Common myeloid progenitor, CD34-positive (primary cell): ENCODE measurements at regions not wholly inside any gene's neighbourhood (a gene's known extent, or its start where the extent isn't known, plus 50 kb on each side); places are given as distances from the start of the nearest gene placed in this dataset.
"Not testable (repeated sequence)": the region's sequence is repeated elsewhere in the genome, so short reads cannot be mapped to it uniquely, and the experiment has no call there.

ENCODE experiments used
- CTCF ChIA-PET: fragments of 350-600 bp; sonication (Branson Sonifier 250); formaldehyde crosslinking; loops from one replicate; lab custom pipeline; 2021; ENCODE audit warnings: antibody characterized with exemption; lab: Charles Lee
- POLR2A ChIA-PET: fragments of 350-600 bp; sonication (Branson Sonifier 250); formaldehyde crosslinking; loops from one replicate; lab custom pipeline; 2021; ENCODE audit warnings: antibody characterized with exemption; lab: Charles Lee
- DNase-seq, 3 donors: peaks; one replicate each; pipeline versions ENCODE4 v3.0.0 to v3.0.0-alpha.2; 2013
- H3K27ac ChIP-seq, 2 experiments: 1 replicate in 1 of 2; 2 replicates in 1 of 2; pipeline ENCODE4 v1.7.0; 2013; ENCODE audit warnings: inconsistent platforms in 2 of 2, low read length in 2 of 2, mild to moderate bottlenecking in 2 of 2, low read depth in 1 of 2, moderate library complexity in 1 of 2; ENCODE audit not compliant: severe bottlenecking in 2 of 2, insufficient read depth in 1 of 2, poor library complexity in 1 of 2
- H3K27me3 ChIP-seq, 5 experiments: replicated peaks in 2 of 5; 1 replicate in 3 of 5; 2 replicates in 2 of 5; pipeline versions ENCODE4 v1.6.1 to v1.7.0; 2013; ENCODE audit warnings: low read length in 4 of 5, mild to moderate bottlenecking in 2 of 5, moderate library complexity in 2 of 5, inconsistent platforms in 1 of 5; ENCODE audit not compliant: insufficient read depth in 5 of 5, control insufficient read depth in 4 of 5
- H3K36me3 ChIP-seq, 4 experiments: 1 replicate in 2 of 4; 2 replicates in 2 of 4; pipeline versions ENCODE4 v1.6.1 to v1.7.0; 2013; ENCODE audit warnings: low read length in 3 of 4, control low read depth in 1 of 4, mild to moderate bottlenecking in 1 of 4; ENCODE audit not compliant: control insufficient read depth in 4 of 4, insufficient read depth in 4 of 4
- H3K4me1 ChIP-seq, 4 experiments: 1 replicate in 3 of 4; 2 replicates in 1 of 4; pipeline versions ENCODE4 v1.6.1 to v1.7.1; 2013; ENCODE audit warnings: low read length in 3 of 4, mild to moderate bottlenecking in 3 of 4, control low read depth in 1 of 4, inconsistent platforms in 1 of 4, moderate library complexity in 1 of 4; ENCODE audit not compliant: control insufficient read depth in 4 of 4, insufficient read depth in 4 of 4; ENCODE audit errors: control extremely low read depth in 1 of 4
- H3K4me3 ChIP-seq, 7 experiments: 1 replicate in 4 of 7; 2 replicates in 3 of 7; pipeline versions ENCODE4 v1.5.1 to v1.7.0; 2013; ENCODE audit warnings: mild to moderate bottlenecking in 7 of 7, low read length in 6 of 7, moderate library complexity in 6 of 7, inconsistent platforms in 2 of 7, low read depth in 2 of 7, control low read depth in 1 of 7; ENCODE audit not compliant: insufficient read depth in 4 of 7, control insufficient read depth in 1 of 7; ENCODE audit errors: extremely low read depth in 1 of 7
- H3K9me3 ChIP-seq, 5 experiments: 1 replicate in 4 of 5; 2 replicates in 1 of 5; pipeline versions ENCODE4 v1.6.1 to v1.7.1; 2013; ENCODE audit warnings: low read length in 4 of 5, mild to moderate bottlenecking in 2 of 5, inconsistent platforms in 1 of 5, low read depth in 1 of 5, moderate library complexity in 1 of 5; ENCODE audit not compliant: control insufficient read depth in 4 of 5, insufficient read depth in 2 of 5; ENCODE audit errors: control extremely low read depth in 1 of 5
- WGBS: methylation state at CpG from one replicate; pipeline ENCODE4 v1.1.5; 2013; ENCODE audit not compliant: insufficient coverage; 5-methylcytosine and 5-hydroxymethylcytosine counted together

GRCh38 chr2:215889240-215889969 lies 123.9 kb downstream of the MREG start:
- H3K4me3 ChIP-seq, H3K27me3 ChIP-seq, H3K9me3 ChIP-seq, DNase-seq, H3K36me3 ChIP-seq, H3K27ac ChIP-seq, POLR2A ChIA-PET: not testable (repeated sequence)
- WGBS = 67% methylated on average over 1 of the region's 4 CpGs
- peaks cover 0 to 23% (median 15%) of the 10 kb centered on the region in 4 experiments for H3K4me1 ChIP-seq
- CTCF ChIA-PET = interaction anchor here (1.1 kb wide), 1 partner anchor 9 kb away, joined by 3 read pairs; no protein-coding TSS in a partner anchor

GRCh38 chr2:215888680-215889079 lies 124.7 kb downstream of the MREG start:
- peak; percentile 63 to 92 (median 84) for DNase-seq
- peaks cover 0 to 23% (median 15%) of the 10 kb centered on the region in 4 experiments for H3K4me1 ChIP-seq
- ChIA-PET CTCF (interaction anchor here (1.1 kb wide), 1 partner anchor 9 kb away, joined by 3 read pairs; no protein-coding TSS in a partner anchor), POLR2A (no interaction called here)
- no peak overlapping the region for H3K4me3 ChIP-seq
- WGBS = 0% methylated on average over 1 of the region's 2 CpGs
- H3K27ac ChIP-seq = no peak overlapping the region
- no peaks in the 10 kb centered on the region for H3K36me3 ChIP-seq
- H3K9me3 ChIP-seq = no peaks in the 10 kb centered on the region
- no peaks in the 10 kb centered on the region for H3K27me3 ChIP-seq

- H3K27ac ChIP-seq = no peak overlapping the region
- no peaks in the 10 kb centered on the region for H3K9me3 ChIP-seq
- ChIA-PET POLR2A (no interaction called here), CTCF (interaction anchor here (0.8 to 1.5 kb wide), 3 partner anchors 16 to 96 kb away, joined by 3 to 4 read pairs (median 3); no protein-coding TSS in a partner anchor)
- H3K36me3 ChIP-seq = no peaks in the 10 kb centered on the region
- H3K27me3 ChIP-seq = no peaks in the 10 kb centered on the region
- DNase-seq = peak in 2 of 3 donors; percentile 42 to 58
- H3K4me3 ChIP-seq = no peak overlapping the region
- peaks cover 0 to 23% (median 15%) of the 10 kb centered on the region in 4 experiments for H3K4me1 ChIP-seq
- 100% methylated on average over 1 of the region's 2 CpGs for WGBS
These were observed 126.0 kb downstream of the MREG start for GRCh38 chr2:215887303-215887702.

GRCh38 chr2:215886022-215886421 lies 127.3 kb downstream of the MREG start:
- POLR2A ChIA-PET = no interaction called here
- no peak overlapping the region for H3K4me3 ChIP-seq
- WGBS = 98% methylated on average over 7 of the region's 7 CpGs
- DNase-seq = no peak
- no peaks in the 10 kb centered on the region for H3K9me3 ChIP-seq
- CTCF ChIA-PET = no interaction called here
- no peaks in the 10 kb centered on the region for H3K27me3 ChIP-seq
- H3K4me1 ChIP-seq = peaks cover 0 to 18% (median 13%) of the 10 kb centered on the region in 4 experiments
- no peak overlapping the region for H3K27ac ChIP-seq
- no peaks in the 10 kb centered on the region for H3K36me3 ChIP-seq

GRCh38 chr2:215885536-215885935 lies 127.8 kb downstream of the MREG start:
- ChIA-PET POLR2A (interaction anchor here (0.5 kb wide), 1 partner anchor 64 kb away, joined by 5 read pairs; no protein-coding TSS in a partner anchor), CTCF (no interaction called here)
- 100% methylated on average over 1 of the region's 2 CpGs for WGBS
- Histone ChIP-seq H3K4me1 (peaks cover 0 to 22% (median 14%) of the 10 kb centered on the region in 4 experiments), H3K9me3 (no peaks in the 10 kb centered on the region), H3K36me3 (no peaks in the 10 kb centered on the region), H3K27me3 (no peaks in the 10 kb centered on the region), H3K4me3 (no peak overlapping the region), H3K27ac (no peak overlapping the region)
- DNase-seq = no peak

GRCh38 chr2:215884451-215885087 lies 128.8 kb downstream of the MREG start:
- peaks cover 0 to 23% (median 14%) of the 10 kb centered on the region in 4 experiments for H3K4me1 ChIP-seq
- WGBS = no CpG with 5 or more reads among the region's 4 CpGs
- H3K27me3 ChIP-seq = no peaks in the 10 kb centered on the region
- H3K27ac ChIP-seq = no peak overlapping the region
- H3K36me3 ChIP-seq = no peaks in the 10 kb centered on the region
- H3K4me3 ChIP-seq = no peak overlapping the region
- POLR2A ChIA-PET = interaction anchor here (0.5 kb wide), 1 partner anchor 63 kb away, joined by 5 read pairs; no protein-coding TSS in a partner anchor
- CTCF ChIA-PET = interaction anchor here (0.7 kb wide), 1 partner anchor 632 kb away, joined by 3 read pairs; no protein-coding TSS in a partner anchor
- no peaks in the 10 kb centered on the region for H3K9me3 ChIP-seq
- DNase-seq = no peak

GRCh38 chr2:215883799-215884198 lies 129.6 kb downstream of the MREG start:
- no peaks in the 10 kb centered on the region for H3K36me3 ChIP-seq
- no peaks in the 10 kb centered on the region for H3K9me3 ChIP-seq
- no peak overlapping the region for H3K4me3 ChIP-seq
- no peaks in the 10 kb centered on the region for H3K27me3 ChIP-seq
- DNase-seq = no peak
- CTCF ChIA-PET = interaction anchor here (0.7 kb wide), 1 partner anchor 632 kb away, joined by 3 read pairs; no protein-coding TSS in a partner anchor
- POLR2A ChIA-PET = no interaction called here
- H3K27ac ChIP-seq = no peak overlapping the region
- H3K4me1 ChIP-seq = peaks cover 0 to 23% (median 13%) of the 10 kb centered on the region in 4 experiments
